NCI-H1048 (cell line): ENCODE measurements at regions not wholly inside any gene's neighbourhood (a gene's known extent, or its start where the extent isn't known, plus 50 kb on each side); places are given as distances from the start of the nearest gene placed in this dataset.
"Not testable (repeated sequence)": the region's sequence is repeated elsewhere in the genome, so short reads cannot be mapped to it uniquely, and the experiment has no call there.

Experiments
- DNase-seq: peaks from one replicate; lab custom pipeline; 2025; lab: John Stamatoyannopoulos, UW

DNA sequence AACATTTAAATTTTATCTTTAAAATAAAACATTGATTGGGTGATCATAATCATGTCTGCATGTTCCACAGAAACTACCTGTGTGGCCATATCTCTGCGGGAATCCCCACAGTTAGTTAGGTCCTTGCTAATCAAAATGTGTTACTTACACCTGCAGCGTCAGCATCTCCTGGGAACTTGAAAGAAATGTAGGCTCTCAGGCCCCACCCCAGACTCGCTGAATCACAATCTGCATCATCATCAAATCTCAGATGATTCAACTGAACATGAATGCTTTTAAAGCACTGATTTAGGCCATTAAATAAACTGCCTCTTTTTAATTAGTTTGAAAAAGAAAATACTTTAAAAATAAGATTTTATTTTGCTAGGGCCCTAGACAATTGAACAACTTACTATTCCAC, 577.8 kb downstream of the PYDC2 start:
- DNase-seq: no peak

DNA sequence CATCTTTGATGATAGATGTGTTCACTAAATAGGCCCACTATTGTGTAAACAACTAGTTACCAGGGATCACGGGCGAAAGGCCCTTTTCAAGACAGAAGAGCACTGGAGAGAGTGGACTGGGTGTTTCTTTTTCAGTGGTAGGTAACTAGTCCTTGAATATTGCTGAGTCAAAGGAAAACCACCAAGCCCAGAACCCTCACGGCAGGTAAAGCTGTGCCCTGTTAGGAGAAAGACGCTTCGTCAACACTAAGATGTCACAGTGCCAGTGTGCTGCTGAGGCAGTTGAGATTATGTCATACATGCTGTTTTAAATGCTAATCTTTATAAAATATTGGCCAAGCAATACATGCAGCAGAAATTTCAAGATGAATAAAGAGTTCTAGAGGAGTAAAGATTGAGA, 578.6 kb downstream of the PYDC2 start:
- no peak for DNase-seq

DNA sequence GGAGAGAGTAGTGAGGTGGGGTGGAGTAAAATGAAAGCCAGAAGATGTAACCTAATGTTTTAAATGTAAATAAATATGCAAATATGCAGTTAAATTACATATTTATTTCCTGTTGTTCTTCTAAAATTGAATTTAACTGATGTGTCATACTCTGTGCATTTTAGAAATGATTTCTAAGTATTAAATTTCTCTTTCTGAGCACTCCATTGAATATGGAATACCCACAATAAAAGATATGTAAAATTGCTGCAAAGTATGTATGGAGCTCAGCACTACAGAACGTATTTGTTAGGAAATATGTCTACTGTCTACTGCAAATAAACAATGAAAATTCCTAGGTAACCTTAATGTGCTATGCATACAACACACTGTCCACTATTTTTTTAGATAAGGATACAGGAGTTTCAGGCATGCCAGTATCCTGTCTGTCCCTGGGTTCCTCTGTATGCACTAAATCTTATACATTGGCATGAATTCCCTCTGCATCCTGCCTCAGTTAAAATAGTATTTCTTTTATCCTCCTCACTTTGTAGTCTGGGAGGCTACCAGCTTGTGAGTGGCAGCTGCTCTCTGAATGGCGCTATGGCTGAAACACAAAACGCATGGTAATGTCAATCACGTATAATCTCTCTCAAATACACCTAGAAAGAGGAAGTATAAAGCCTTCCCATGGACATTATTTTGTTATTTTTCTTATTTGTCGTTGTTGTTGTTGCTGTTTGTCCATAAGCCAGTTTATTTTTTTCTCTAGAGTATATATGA, 579.5 kb downstream of the PYDC2 start:
- no peak for DNase-seq

DNA sequence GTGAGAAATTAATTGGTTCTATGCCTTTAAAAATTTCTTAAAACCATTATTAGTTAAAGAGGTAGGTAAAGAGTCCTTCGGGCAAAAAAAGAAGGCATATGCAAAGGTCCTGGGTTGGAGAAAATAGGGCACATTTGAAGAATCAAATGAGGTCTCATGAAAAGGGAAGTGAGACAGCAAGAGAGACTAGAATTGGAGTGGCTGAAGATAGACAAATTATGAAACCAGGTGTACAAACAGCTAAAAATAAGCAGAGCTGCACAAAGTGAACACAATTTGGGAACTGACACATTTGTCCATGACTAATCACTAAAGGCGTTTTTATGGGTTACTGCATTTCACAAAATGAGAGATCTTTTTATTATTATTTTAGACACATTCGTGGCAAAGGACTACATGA, 581.2 kb downstream of the PYDC2 start:
- DNase-seq: no peak

DNA sequence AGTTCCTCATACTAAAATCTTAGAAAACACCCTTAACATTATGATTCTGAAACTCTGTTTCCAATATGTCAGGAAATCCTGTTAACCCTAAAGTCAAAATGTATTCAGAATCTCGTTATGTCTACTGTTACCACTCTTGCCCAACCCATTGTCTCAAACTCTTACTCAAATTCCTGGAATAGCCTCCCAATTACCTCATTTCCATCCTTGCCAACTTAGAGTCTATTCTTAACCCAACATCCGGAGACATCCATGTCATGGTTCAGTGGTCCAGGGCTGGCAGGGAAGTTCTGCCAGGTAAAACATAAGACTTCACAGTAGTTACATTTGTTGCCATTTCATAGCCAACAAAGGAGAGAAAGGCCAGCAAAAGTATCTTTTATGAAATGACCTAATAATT, 593.9 kb downstream of the PYDC2 start:
- DNase-seq: no peak

DNA sequence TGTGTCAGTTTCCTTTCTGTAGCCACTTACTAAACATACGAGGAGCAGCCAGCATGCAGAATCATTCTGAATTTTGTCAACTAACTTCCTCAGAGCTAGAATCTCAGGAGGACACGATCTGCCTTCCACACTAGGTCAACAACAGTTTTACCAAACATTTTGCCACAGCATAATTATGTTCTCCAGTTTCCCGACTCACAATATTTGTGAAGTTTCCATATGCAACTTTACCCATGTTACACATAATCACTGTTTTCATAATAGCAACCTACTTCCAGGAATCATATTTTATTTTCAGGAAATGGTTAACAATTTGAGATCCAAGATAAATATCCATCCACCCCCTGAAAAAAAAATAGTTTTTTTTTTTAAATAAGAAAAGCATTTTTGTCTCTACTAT, 595.0 kb downstream of the PYDC2 start:
- no peak for DNase-seq

DNA sequence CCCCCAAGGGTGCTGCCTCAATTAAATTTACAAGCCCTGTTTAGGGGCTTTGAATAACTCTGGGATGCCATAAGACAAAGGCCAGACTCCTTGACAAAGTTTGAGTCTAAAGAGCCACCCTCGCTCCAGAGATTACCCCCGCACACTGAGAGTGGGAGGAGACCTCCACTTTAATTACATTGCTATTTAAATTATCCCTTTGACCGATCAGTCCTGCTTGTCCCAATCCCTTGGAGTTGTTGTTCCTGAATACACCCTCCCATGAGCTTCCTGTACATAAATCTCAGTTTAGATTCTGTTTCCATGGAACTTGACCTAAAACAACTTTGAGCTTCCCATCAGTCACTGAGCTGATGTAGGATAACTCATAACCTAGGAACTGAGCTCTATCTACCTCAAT, 596.3 kb downstream of the PYDC2 start:
- no peak for DNase-seq

DNA sequence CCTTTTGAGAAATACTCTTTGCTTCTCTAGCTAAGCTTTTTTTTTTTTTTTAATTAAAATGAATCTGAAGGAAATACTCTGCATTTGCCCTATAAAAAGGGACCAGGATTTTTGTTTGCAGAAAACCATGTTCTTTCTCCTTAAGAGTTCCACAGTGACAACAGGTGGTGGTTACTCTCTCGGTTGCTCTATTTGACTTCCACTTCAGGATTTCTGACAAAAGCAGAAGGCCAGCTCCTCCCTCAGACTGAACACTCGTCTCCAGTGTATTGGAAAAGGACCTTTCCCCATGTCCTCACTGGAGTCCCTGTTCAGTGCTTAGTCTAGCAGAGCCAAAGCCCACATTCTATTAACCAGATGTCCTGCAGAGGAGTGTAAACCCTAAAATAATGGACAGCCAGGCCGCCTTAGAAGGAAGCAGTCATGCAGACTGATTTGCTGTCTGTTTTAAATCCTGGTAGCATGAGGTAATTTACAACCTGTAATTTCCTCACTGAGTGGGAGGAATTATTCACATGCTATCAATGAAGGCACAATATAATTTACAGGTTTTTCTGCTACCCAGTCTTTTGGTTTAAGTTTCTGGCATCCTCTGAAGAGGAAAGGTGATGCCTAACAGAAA, 599.3 kb downstream of the PYDC2 start:
- no peak for DNase-seq

DNA sequence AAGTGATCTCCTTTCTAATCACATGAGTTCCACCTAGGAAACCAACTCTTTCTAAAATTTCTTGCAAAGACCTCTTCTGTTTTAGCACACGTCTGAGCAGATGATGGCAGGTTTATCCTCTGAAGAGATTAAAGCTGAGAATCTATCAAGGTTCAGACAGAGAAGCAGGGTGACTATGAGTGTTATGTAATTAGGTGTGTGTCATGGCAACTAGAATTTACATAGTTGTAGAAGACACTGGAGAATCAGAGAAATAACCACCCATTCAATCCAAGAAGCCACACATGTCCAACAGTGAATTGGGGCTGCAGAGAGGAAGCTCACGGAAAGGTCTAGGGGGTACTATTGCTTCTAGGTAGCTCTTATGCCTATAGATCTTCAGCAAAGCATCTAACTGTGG, 600.5 kb downstream of the PYDC2 start:
- DNase-seq: no peak

DNA sequence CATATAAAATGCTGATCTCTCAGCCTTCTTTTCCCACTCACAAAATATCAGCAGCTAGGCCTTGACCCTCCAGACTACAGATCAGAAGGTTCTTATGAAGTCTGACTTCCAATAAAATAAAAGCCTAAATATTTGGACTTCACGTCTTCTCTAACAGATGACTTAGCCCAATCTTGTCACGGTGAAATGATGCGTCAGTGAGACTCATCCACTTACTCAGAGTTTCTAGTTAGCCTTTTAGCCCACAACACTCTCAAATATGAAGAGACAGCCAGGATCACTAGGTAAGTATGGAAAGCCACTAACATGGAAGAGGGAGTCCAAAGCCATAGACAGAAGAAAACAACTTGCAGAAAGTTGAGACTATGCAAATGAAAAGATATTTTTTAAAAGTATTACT, 601.2 kb downstream of the PYDC2 start:
- no peak for DNase-seq

DNA sequence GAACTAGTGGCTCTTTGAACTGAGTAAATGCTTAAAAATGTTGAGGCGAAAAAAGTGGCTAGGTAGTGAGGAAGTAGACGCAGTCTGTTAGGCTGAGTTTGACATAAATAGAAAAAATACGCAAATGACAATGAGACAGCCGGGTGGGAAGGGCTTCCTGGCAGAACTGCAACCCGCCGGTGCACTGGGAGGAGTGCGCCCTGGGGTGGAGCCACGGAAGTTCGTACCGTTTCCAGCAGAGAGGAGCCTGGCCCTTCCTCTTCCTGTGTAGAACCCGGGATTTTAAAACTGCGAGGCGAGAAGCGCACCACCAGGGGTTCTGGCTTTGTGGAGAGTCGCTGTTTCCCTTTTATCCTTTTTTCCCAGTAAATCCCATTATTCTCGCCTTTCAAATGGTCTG, 602.6 kb downstream of the PYDC2 start:
- no peak for DNase-seq

DNA sequence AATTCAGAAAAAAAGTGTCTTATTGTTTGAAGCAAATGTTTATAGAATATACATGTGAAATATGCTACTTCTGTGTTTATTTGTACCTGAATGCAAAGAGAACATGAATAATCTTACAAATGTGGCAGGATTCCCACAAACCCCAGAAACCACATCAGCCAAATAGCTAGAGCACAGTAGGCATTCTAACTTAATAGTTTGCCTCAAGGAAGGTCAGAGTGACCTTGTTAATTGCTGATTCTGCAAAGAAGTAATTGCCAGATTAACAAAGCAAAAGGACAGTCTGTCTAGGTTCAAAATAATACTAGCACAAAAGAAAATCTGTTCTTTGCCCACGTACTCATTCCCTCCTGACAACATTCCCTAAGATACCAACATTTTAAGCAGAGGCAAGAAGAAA, 604.0 kb downstream of the PYDC2 start:
- DNase-seq: no peak

DNA sequence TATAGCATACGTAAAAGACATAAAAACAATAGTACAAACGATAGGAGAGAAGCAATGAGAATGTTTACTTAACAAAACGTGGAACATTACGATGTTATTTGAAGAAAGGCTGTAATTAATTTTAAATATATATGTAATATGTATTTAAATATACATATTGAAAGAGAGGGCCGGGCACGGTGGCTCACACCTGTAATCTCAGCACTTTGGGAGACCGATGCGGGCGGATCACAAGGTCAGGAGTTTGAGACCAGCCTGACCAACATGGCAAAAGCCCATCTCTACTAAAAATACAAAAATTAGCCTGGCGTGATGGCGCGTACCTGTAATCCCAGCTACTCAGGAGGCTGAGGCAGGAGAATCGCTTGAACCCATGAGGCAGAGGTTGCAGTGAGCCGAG, 605.3 kb downstream of the PYDC2 start:
- DNase-seq: not testable (repeated sequence)

DNA sequence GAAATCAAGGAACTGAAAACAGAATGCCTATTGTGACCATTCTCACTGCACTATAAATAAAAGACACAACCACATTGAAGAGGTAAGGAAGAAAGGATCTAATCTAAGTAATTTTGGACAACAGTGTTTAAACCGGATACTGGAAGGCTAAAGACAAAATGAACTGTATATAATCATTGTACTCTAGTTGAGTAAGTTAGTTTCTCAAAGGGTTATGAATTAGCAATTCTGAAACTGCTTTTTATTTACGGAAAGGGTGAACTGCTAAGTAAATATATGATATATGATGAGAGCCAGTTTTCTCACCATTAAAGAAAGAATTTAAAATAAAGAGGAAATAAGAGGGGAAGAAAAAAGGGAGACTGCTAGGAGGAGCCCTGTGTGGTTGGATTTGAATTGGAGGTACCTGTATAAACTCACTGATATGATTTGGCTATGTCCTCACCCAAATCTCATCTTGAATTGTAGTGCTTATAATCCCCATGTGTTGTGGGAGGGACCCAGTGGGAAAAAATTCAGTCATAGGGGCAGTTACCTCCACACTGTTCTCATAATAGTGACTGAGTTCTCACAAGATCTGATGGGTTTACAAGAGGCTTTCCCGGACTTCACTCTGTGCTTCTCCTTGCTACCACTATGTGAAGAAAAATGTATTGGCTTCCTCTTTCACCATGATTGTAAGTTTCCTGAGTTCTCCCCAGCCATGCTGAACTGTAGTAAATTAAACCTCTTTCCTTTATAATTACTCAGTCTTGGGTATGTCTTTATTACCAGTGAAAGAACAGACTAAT, 607.7 kb downstream of the PYDC2 start:
- DNase-seq: no peak

DNA sequence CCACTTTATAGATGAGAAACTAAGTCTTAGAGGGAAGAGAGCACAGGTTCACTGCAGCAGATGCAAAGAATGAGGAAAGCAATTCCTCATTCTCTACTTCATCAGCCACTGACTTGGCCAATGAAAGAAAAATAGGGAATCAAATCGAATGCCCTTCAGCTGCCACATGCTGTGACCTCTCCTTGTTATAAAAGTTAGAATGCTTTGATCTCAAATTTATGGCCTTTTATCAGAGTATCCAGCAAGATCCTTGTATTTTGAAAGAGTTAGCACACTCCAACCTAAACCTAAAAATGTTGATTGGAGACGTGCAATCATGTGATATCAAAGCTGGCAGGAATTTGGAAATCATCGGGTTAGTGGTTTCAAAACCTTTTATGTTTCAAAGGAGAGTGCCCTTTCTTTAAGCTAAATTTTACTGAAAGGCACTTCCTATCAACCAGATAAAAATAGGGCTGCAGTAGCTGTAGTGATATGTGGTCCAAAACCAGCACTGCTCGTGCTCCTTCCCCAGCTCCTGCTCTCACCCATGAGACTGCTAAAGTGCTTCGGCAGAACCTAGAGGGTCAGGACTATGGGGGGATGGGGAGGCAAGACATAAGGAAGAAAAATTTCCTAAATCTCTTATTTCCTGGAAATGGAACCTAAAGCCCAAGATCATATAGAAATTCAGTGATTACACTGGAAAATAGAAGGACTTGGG, 617.0 kb downstream of the PYDC2 start:
- no peak for DNase-seq

DNA sequence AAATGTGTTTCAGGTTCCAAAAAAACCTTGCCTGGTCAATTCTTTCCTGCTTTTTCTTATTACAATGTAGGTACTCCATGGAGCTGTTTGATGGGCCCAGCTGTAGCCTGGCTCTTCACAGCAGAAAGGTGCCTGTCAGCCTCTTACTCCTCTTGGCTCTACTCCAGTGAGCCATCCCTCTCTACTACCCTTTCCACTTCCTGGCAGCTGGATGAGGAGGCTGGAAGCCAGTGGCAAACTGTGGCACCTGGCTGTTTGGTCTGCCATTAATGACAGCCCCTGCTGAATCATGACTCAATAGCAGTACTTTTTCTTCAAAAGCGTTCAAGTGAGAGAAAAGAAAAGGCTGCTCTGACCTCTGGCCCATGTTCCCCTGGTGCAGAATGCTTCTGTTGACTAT, 618.1 kb downstream of the PYDC2 start:
- no peak for DNase-seq

DNA sequence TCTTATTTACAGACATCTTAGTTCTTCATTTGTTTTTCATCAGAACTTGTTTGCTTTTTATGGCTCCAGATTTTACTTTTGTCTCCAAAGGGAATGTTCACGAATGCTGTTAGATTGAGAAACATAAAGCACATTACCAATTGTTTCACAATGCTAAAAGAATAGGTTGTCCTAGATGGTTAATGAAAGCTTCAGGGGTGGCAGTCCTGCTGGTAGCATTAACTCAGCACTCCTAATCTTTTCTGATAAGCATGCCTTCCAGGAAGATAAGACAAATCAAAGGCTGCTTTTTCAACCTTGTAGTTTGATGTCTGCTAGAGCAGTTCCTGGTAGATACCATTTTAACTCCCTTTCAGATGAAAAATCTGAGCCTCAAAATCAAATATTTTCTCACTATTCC, 619.4 kb downstream of the PYDC2 start:
- DNase-seq: no peak

DNA sequence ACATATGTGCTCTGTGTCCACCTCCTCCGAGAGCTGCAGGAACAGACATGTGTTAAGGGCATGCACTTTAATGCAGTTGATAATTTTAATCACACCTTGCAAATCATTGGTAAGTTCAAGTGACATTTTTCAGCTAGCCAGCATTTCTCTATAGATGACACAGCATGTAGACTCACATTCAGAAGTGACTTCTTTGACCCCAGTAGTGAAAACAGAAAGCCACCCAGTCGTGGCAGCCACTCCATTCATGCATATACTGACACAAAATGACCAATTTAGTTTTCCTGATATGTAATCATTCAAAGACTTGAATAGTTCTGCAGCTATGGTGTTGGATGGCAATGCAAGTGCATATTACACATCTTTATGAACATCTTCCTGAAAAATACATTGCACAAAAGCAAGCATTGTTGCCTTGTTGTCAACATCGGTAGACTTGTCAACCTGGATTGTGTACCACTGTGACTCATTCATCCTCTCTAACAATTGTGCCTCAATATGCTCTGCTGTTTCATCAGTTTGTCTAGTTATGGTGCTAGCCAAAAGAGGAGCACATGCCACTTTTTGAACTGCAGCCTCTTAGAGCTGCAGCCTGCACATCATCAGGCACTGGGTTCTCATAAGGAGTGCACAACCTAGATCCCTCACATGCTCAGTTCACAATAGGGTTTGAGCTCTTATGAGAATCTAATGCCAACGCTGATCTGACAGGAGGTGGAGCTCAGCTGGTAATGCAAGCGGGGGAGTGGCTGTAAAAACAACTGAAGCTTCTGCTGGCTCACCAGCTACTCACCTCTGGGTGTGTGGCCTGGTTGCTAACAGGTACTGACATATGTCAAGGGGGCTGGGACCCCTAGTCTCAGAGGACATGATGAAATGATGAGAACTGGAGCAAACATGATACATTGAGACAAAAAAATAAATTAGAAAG, 622.0 kb downstream of the PYDC2 start:
- no peak for DNase-seq
